MCF 10A (cell line): ENCODE measurements at regions not wholly inside any gene's neighbourhood (a gene's known extent, or its start where the extent isn't known, plus 50 kb on each side); places are given as distances from the start of the nearest gene placed in this dataset.

Source experiments
- BruUV-seq: library from RNA; stranded (reverse); fragments of 400-500 nt; replicated peaks from 2 replicates; lab custom pipeline; 2021; lab: Mats Ljungman, UMichigan
- CTCF ChIA-PET: fragments of 300-600 bp; sonication (Branson Sonifier 250); formaldehyde crosslinking; extraction: SDS; loops from one replicate; lab custom pipeline; 2021; ENCODE audit warnings: antibody characterized with exemption, inconsistent platforms; lab: Yijun Ruan, JAX
- POLR2A ChIA-PET: fragments of 300-600, 350-650 bp; sonication (Branson Sonifier 250); formaldehyde crosslinking; extraction: SDS; loops from one replicate; lab custom pipeline; 2020; ENCODE audit warnings: antibody characterized with exemption, inconsistent platforms; lab: Yijun Ruan, JAX
- DNase-seq: peaks from one replicate; pipeline ENCODE4 v3.0.0-alpha.2; 2018; ENCODE audit not compliant: unreplicated experiment
- H3K27ac Mint-ChIP-seq: one replicate; pipeline ENCODE4 v1.8.0; 2022; ENCODE audit warnings: mild to moderate bottlenecking, low read depth, mixed read lengths; ENCODE audit not compliant: unreplicated experiment
- H3K27me3 Mint-ChIP-seq: one replicate; pipeline ENCODE4 v1.8.0; 2022; ENCODE audit warnings: mixed read lengths; ENCODE audit not compliant: insufficient read depth, unreplicated experiment
- H3K36me3 Mint-ChIP-seq: one replicate; pipeline ENCODE4 v1.8.0; 2022; ENCODE audit warnings: mild to moderate bottlenecking, moderate library complexity, mixed read lengths; ENCODE audit not compliant: insufficient read depth, unreplicated experiment
- H3K4me1 Mint-ChIP-seq: one replicate; pipeline ENCODE4 v1.8.0; 2022; ENCODE audit warnings: mixed read lengths; ENCODE audit not compliant: insufficient read depth, unreplicated experiment
- H3K4me3 Mint-ChIP-seq: one replicate; pipeline ENCODE4 v1.8.0; 2022; ENCODE audit warnings: mild to moderate bottlenecking, moderate library complexity, mixed read lengths; ENCODE audit not compliant: unreplicated experiment
- H3K9me3 Mint-ChIP-seq: one replicate; pipeline ENCODE4 v1.8.0; 2022; ENCODE audit warnings: mixed read lengths; ENCODE audit not compliant: unreplicated experiment
- CTCF ChIP-seq: fragments of 200-600 bp; IDR thresholded peaks from one replicate; pipeline ENCODE4 v1.8.0; 2022; ENCODE audit warnings: antibody characterized with exemption, mild to moderate bottlenecking; ENCODE audit not compliant: unreplicated experiment
- intact Hi-C: fragments of 100-400 bp; cut with micrococcal nuclease; formaldehyde crosslinking; loops from 2 replicates; pipeline ENCODE4 v1.14.1; 2022

GRCh38 chr1:199629624-199630023 is 397.9 kb upstream of the NR5A2 start:
- CTCF ChIA-PET: interaction anchor here (0.6 to 1.0 kb wide), 4 partner anchors 10 to 880 kb away, joined by 3 read pairs; no protein-coding TSS in a partner anchor
- intact Hi-C loops: no loop called here
- no peaks in the 10 kb centered on the region for H3K4me1 Mint-ChIP-seq
- peaks cover 6% of the 10 kb centered on the region for H3K9me3 Mint-ChIP-seq
- BruUV-seq: no TSS peak
- no peak overlapping the region for H3K27ac Mint-ChIP-seq
- no peaks in the 10 kb centered on the region for H3K36me3 Mint-ChIP-seq
- DNase-seq: no peak
- no peak for TF ChIP-seq CTCF
- no peaks in the 10 kb centered on the region for H3K27me3 Mint-ChIP-seq
- POLR2A ChIA-PET: no interaction called here
- no peak overlapping the region for H3K4me3 Mint-ChIP-seq

- Mint-ChIP-seq H3K9me3 (peaks cover 23% of the 10 kb centered on the region), H3K36me3 (no peaks in the 10 kb centered on the region), H3K27me3 (no peaks in the 10 kb centered on the region), H3K4me3 (no peak overlapping the region), H3K4me1 (no peaks in the 10 kb centered on the region), H3K27ac (no peak overlapping the region)
- POLR2A ChIA-PET: no interaction called here
- CTCF ChIA-PET: interaction anchor here (0.8 kb wide), 1 partner anchor 20 kb away, joined by 3 read pairs; no protein-coding TSS in a partner anchor
- intact Hi-C loops: no loop called here
- no TSS peak for BruUV-seq
- no peak for DNase-seq
- no peak for TF ChIP-seq CTCF
Measured at GRCh38 chr1:199639453-199639852, 388.1 kb upstream of the NR5A2 start.

GRCh38 chr1:199641531-199641930 is 386.0 kb upstream of the NR5A2 start:
- Mint-ChIP-seq H3K36me3 (no peaks in the 10 kb centered on the region), H3K4me1 (no peaks in the 10 kb centered on the region), H3K9me3 (peaks cover 7% of the 10 kb centered on the region), H3K4me3 (no peak overlapping the region), H3K27ac (no peak overlapping the region), H3K27me3 (no peaks in the 10 kb centered on the region)
- no peak for DNase-seq
- CTCF ChIA-PET: interaction anchor here (1.0 kb wide), 1 partner anchor 9 kb away, joined by 3 read pairs; no protein-coding TSS in a partner anchor
- POLR2A ChIA-PET: no interaction called here
- BruUV-seq: no TSS peak
- TF ChIP-seq CTCF: no peak
- intact Hi-C loops: no loop called here

- Mint-ChIP-seq H3K36me3 (no peaks in the 10 kb centered on the region), H3K27ac (no peak overlapping the region), H3K9me3 (peaks cover 10% of the 10 kb centered on the region), H3K4me3 (no peak overlapping the region), H3K4me1 (no peaks in the 10 kb centered on the region), H3K27me3 (no peaks in the 10 kb centered on the region)
- POLR2A ChIA-PET: interaction anchor here (0.6 kb wide), 1 partner anchor 134 kb away, joined by 3 read pairs; no protein-coding TSS in a partner anchor
- BruUV-seq: no TSS peak
- CTCF ChIA-PET: interaction anchor here (0.6 to 0.7 kb wide), 2 partner anchors 12 to 665 kb away, joined by 3 read pairs; no protein-coding TSS in a partner anchor
- TF ChIP-seq CTCF: no peak
- no peak for DNase-seq
- intact Hi-C loops: no loop called here
Measured at GRCh38 chr1:199644912-199645311, 382.6 kb upstream of the NR5A2 start.
